H9 (cell line): ENCODE measurements at regions not wholly inside any gene's neighbourhood (a gene's known extent, or its start where the extent isn't known, plus 50 kb on each side); places are given as distances from the start of the nearest gene placed in this dataset.

Experiments
- DNase-seq: peaks from one replicate; pipeline ENCODE4 v3.0.0-alpha.2; 2017
- H2AFZ ChIP-seq: one replicate; pipeline ENCODE4 v1.6.1; 2013; ENCODE audit warnings: mild to moderate bottlenecking, low read length, control low read depth, moderate library complexity
- H2AK5ac ChIP-seq: 2 replicates; pipeline ENCODE4 v1.6.1; 2013; ENCODE audit warnings: low read length, control low read depth, mixed read lengths; ENCODE audit not compliant: insufficient read length
- H2BK120ac ChIP-seq: one replicate; pipeline ENCODE4 v1.6.1; 2013; ENCODE audit warnings: low read depth, mild to moderate bottlenecking, low read length, control low read depth, inconsistent platforms; ENCODE audit not compliant: poor library complexity, severe bottlenecking
- H2BK12ac ChIP-seq: 2 replicates; pipeline ENCODE4 v1.6.1; 2013; ENCODE audit warnings: low read length, control low read depth, mixed read lengths, low read depth; ENCODE audit not compliant: insufficient read length
- H2BK15ac ChIP-seq: 2 replicates; pipeline ENCODE4 v1.6.1; 2013; ENCODE audit warnings: low read depth, low read length, control low read depth
- H2BK20ac ChIP-seq: one replicate; pipeline ENCODE4 v1.6.1; 2013; ENCODE audit warnings: low read depth, mild to moderate bottlenecking, low read length, control low read depth, inconsistent platforms; ENCODE audit not compliant: poor library complexity, severe bottlenecking
- H2BK5ac ChIP-seq: 2 replicates; pipeline ENCODE4 v1.6.1; 2013; ENCODE audit warnings: low read length, control low read depth, mixed read lengths; ENCODE audit not compliant: insufficient read length
- H3K14ac ChIP-seq: 2 replicates; pipeline ENCODE4 v1.6.1; 2013; ENCODE audit warnings: low read length, control low read depth; ENCODE audit not compliant: insufficient read depth
- H3K18ac ChIP-seq: 2 replicates; pipeline ENCODE4 v1.6.1; 2013; ENCODE audit warnings: low read depth, mild to moderate bottlenecking, mixed read lengths, low read length, control low read depth; ENCODE audit not compliant: insufficient read length
- H3K23ac ChIP-seq: 2 replicates; pipeline ENCODE4 v1.6.1; 2013; ENCODE audit warnings: low read length, control low read depth, mixed read lengths, low read depth; ENCODE audit not compliant: insufficient read length
- H3K23me2 ChIP-seq: 2 replicates; pipeline ENCODE4 v1.6.1; 2013; ENCODE audit warnings: low read depth, mild to moderate bottlenecking, mixed read lengths, low read length, control low read depth; ENCODE audit not compliant: insufficient read length, poor library complexity, severe bottlenecking
- H3K27ac ChIP-seq: 2 replicates; pipeline ENCODE4 v1.5.1; 2013; ENCODE audit warnings: low read length, control low read depth, mixed read lengths, low read depth; ENCODE audit not compliant: insufficient read length
- H3K27me3 ChIP-seq: 2 replicates; pipeline ENCODE4 v1.6.1; 2013; ENCODE audit warnings: low read length, control low read depth, inconsistent platforms; ENCODE audit not compliant: insufficient read depth
- H3K4ac ChIP-seq: 2 replicates; pipeline ENCODE4 v1.6.1; 2013; ENCODE audit warnings: low read depth, mild to moderate bottlenecking, control low read depth, inconsistent platforms, low read length, moderate library complexity
- H3K4me1 ChIP-seq: 2 replicates; pipeline ENCODE4 v1.6.1; 2013; ENCODE audit warnings: low read length, control low read depth, inconsistent platforms; ENCODE audit not compliant: insufficient read depth
- H3K4me2 ChIP-seq: 2 replicates; pipeline ENCODE4 v1.6.1; 2013; ENCODE audit warnings: low read length, control low read depth, mixed read lengths; ENCODE audit not compliant: insufficient read length, insufficient read depth
- H3K56ac ChIP-seq: 2 replicates; pipeline ENCODE4 v1.6.1; 2013; ENCODE audit warnings: low read depth, mild to moderate bottlenecking, mixed read lengths, low read length, control low read depth; ENCODE audit not compliant: insufficient read length
- H3K79me1 ChIP-seq: 2 replicates; pipeline ENCODE4 v1.6.1; 2013; ENCODE audit warnings: low read depth, mild to moderate bottlenecking, moderate library complexity, low read length, control low read depth, inconsistent platforms; ENCODE audit not compliant: insufficient read depth, poor library complexity, severe bottlenecking
- H3K79me2 ChIP-seq: 2 replicates; pipeline ENCODE4 v1.6.1; 2013; ENCODE audit warnings: low read length, control low read depth, inconsistent platforms; ENCODE audit not compliant: insufficient read depth
- H3K9ac ChIP-seq: 2 replicates; pipeline ENCODE4 v1.6.1; 2013; ENCODE audit warnings: low read length, control low read depth, mixed read lengths; ENCODE audit not compliant: insufficient read length; ENCODE audit errors: extremely low read depth
- H3K9me3 ChIP-seq: one replicate; pipeline ENCODE4 v1.6.1; 2013; ENCODE audit warnings: low read depth, low read length, inconsistent platforms; ENCODE audit not compliant: control insufficient read depth
- H3T11ph ChIP-seq: one replicate; pipeline ENCODE4 v1.6.1; 2013; ENCODE audit warnings: mild to moderate bottlenecking, low read length, control low read depth, inconsistent platforms
- H4K20me1 ChIP-seq: one replicate; pipeline ENCODE4 v1.6.1; 2013; ENCODE audit not compliant: control insufficient read depth, insufficient read length, insufficient read depth
- H4K5ac ChIP-seq: 2 replicates; pipeline ENCODE4 v1.6.1; 2013; ENCODE audit warnings: low read depth, mild to moderate bottlenecking, mixed read lengths, low read length, control low read depth; ENCODE audit not compliant: insufficient read length
- H4K8ac ChIP-seq: replicated peaks from 2 replicates; pipeline ENCODE4 v1.6.1; 2013; ENCODE audit warnings: low read length, control low read depth, mixed read lengths, low read depth; ENCODE audit not compliant: insufficient read length
- H4K91ac ChIP-seq: 2 replicates; pipeline ENCODE4 v1.6.1; 2013; ENCODE audit warnings: low read depth, mild to moderate bottlenecking, moderate library complexity, mixed read lengths, low read length, control low read depth; ENCODE audit not compliant: insufficient read length
- H3K27ac Mint-ChIP-seq, 3 experiments: 2 replicates in 2 of 3; 3 replicates in 1 of 3; pipeline ENCODE4 v1.8.0; 2020 to 2021; ENCODE audit warnings: mixed read lengths in 3 of 3, mild to moderate bottlenecking in 1 of 3, moderate library complexity in 1 of 3
- H3K27me3 Mint-ChIP-seq: 2 replicates; pipeline ENCODE4 v1.8.0; 2021; ENCODE audit warnings: low read depth, mild to moderate bottlenecking, moderate library complexity, mixed read lengths
- H3K36me3 Mint-ChIP-seq, 3 experiments: 2 replicates in 2 of 3; 3 replicates in 1 of 3; pipeline ENCODE4 v1.8.0; 2020 to 2021; ENCODE audit warnings: low read depth in 3 of 3, mixed read lengths in 3 of 3; ENCODE audit not compliant: insufficient read depth in 1 of 3
- H3K4me1 Mint-ChIP-seq, 2 experiments: 2 replicates each; pipeline ENCODE4 v1.8.0; 2020; ENCODE audit warnings: mixed read lengths in 2 of 2
- H3K4me3 Mint-ChIP-seq, 2 experiments: 2 replicates in 1 of 2; 3 replicates in 1 of 2; pipeline ENCODE4 v1.8.0; 2020 to 2021; ENCODE audit warnings: mild to moderate bottlenecking in 2 of 2, mixed read lengths in 2 of 2, moderate library complexity in 1 of 2
- H3K9me3 Mint-ChIP-seq, 2 experiments: 2 replicates in 1 of 2; 3 replicates in 1 of 2; pipeline ENCODE4 v1.8.0; 2020; ENCODE audit warnings: mild to moderate bottlenecking in 2 of 2, mixed read lengths in 2 of 2, moderate library complexity in 1 of 2
- WGBS: extraction: QIAGEN DNeasy Blood & Tissue Kit; methylation state at CpG from one replicate; pipeline ENCODE4 v1.1.7; 2013; ENCODE audit warnings: missing lambda C conversion rate, low lambda C conversion rate, mixed read lengths; ENCODE audit not compliant: insufficient read length; ENCODE audit errors: extremely low coverage; 5-methylcytosine and 5-hydroxymethylcytosine counted together
- TF ChIP-seq, protein P1 (sequence below): fragments of 200-600 bp; sonication (generic); conservative IDR thresholded peaks from 3 replicates; pipeline ENCODE4 v1.8.0; 2021; ENCODE audit warnings: antibody characterized with exemption, mild to moderate bottlenecking

- H3K56ac ChIP-seq: no peak overlapping the region
Measured at GRCh38 chr4:28976369-28976768, 1743.8 kb upstream of the PCDH7 start.

More at GRCh38 chr4:28976369-28976768, 1743.8 kb upstream of the PCDH7 start:
- no peak overlapping the region for H2BK5ac ChIP-seq
- Mint-ChIP-seq H3K27ac (no peak overlapping the region), H3K4me1 (no peaks in the 10 kb centered on the region), H3K9me3 (no peaks in the 10 kb centered on the region), H3K4me3 (no peak overlapping the region), H3K36me3 (no peaks in the 10 kb centered on the region), H3K27me3 (no peaks in the 10 kb centered on the region)
- H3K18ac ChIP-seq: no peak overlapping the region
- H3K4me2 ChIP-seq: no peak overlapping the region
- H3K79me2 ChIP-seq: no peaks in the 10 kb centered on the region
- no peak overlapping the region for H3K14ac ChIP-seq
- H3K4ac ChIP-seq: no peak overlapping the region
- no peak overlapping the region for H4K8ac ChIP-seq
- no peak overlapping the region for H2BK12ac ChIP-seq
- H3K9ac ChIP-seq: no peak overlapping the region
- H4K5ac ChIP-seq: no peak overlapping the region
- H4K20me1 ChIP-seq: no peaks in the 10 kb centered on the region
- no peaks in the 10 kb centered on the region for H3K4me1 ChIP-seq
- no peaks in the 10 kb centered on the region for H3K79me1 ChIP-seq
- no peak overlapping the region for H3K27ac ChIP-seq
- H2BK15ac ChIP-seq: no peak overlapping the region
- no peaks in the 10 kb centered on the region for H3K23me2 ChIP-seq
- no peak overlapping the region for H3T11ph ChIP-seq
- no peak for DNase-seq
- no peak overlapping the region for H4K91ac ChIP-seq
- WGBS: no CpG with 5 or more reads among the region's 1 CpG
- no peak overlapping the region for H2BK20ac ChIP-seq
- H3K9me3 ChIP-seq: no peaks in the 10 kb centered on the region
- no peak overlapping the region for H3K23ac ChIP-seq
- no peak overlapping the region for H2BK120ac ChIP-seq
- H2AFZ ChIP-seq: no peak overlapping the region
- H3K27me3 ChIP-seq: no peaks in the 10 kb centered on the region
- TF ChIP-seq, protein P1, sequence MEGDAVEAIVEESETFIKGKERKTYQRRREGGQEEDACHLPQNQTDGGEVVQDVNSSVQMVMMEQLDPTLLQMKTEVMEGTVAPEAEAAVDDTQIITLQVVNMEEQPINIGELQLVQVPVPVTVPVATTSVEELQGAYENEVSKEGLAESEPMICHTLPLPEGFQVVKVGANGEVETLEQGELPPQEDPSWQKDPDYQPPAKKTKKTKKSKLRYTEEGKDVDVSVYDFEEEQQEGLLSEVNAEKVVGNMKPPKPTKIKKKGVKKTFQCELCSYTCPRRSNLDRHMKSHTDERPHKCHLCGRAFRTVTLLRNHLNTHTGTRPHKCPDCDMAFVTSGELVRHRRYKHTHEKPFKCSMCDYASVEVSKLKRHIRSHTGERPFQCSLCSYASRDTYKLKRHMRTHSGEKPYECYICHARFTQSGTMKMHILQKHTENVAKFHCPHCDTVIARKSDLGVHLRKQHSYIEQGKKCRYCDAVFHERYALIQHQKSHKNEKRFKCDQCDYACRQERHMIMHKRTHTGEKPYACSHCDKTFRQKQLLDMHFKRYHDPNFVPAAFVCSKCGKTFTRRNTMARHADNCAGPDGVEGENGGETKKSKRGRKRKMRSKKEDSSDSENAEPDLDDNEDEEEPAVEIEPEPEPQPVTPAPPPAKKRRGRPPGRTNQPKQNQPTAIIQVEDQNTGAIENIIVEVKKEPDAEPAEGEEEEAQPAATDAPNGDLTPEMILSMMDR: no peak
- no peak overlapping the region for H2AK5ac ChIP-seq
